HK-2 (cell line): ENCODE measurements at regions not wholly inside any gene's neighbourhood (a gene's known extent, or its start where the extent isn't known, plus 50 kb on each side); places are given as distances from the start of the nearest gene placed in this dataset.
A peak's percentile ranks its signal among the peaks of the same experiment; 100 is the strongest.

ENCODE experiments used
- DNase-seq: peaks from one replicate; pipeline ENCODE4 v3.0.0-alpha.2; 2018; ENCODE audit not compliant: unreplicated experiment

DNA sequence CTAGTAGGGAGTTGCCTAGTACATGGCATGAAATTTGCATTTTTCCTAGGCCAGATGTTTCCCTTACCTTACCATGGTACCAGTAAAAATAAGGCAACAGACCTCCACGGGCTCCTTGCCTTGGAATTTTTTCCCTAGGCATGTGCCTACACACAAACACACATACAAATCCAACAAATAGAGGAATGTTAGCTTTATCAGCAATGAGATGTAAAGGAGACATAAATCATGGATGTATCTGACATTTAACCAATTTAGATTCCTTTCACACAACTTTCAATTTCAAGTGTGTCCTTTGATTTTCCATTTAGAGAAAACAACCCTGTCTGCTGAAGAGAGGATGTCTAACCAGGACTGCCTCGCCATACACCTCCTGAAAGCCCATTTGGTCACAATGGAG lies 209.7 kb upstream of the SP4 start:
- DNase-seq: no peak

DNA sequence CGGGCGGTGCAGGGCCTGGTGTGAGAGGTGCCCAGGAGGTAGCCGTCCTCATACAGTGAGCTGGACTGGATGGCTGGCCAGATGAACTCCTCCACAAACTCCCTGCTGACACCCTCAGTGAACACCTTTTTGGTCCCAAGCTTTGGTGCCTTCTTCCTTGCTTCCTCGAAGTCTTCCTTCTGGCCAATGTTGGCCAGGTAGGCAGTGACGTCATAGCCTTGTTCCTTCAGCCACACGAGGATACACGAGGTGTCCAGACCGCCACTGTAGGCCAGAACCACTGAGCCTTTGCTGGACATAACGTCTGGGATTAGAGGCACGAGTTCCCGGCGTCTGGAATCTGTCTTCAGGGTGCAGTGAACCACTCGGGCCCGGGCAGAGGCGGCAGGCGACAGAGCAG lies 206.8 kb upstream of the SP4 start:
- no peak for DNase-seq

- no peak for DNase-seq
Measured at GRCh38 chr7:21238400-21239116, 189.3 kb upstream of the SP4 start.

DNA sequence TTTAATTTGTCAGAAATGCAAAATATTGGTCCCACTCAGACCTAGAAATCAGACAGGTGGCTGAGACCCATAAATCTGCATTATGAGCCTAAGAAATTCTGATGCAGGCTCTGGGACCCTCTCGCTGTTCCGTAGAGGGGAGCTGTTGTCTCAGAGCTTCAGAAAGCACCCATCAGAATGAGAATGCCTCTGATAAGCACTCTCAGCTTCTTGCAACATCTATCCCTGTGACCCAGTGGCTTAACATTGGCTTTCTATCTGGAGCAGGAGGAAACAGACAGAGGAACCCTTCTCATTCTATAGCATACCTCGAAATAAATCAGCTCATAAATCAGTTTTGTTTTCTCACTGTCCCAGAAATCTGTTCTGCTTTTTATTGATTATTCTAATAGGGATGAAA lies 184.6 kb upstream of the SP4 start:
- no peak for DNase-seq

DNA sequence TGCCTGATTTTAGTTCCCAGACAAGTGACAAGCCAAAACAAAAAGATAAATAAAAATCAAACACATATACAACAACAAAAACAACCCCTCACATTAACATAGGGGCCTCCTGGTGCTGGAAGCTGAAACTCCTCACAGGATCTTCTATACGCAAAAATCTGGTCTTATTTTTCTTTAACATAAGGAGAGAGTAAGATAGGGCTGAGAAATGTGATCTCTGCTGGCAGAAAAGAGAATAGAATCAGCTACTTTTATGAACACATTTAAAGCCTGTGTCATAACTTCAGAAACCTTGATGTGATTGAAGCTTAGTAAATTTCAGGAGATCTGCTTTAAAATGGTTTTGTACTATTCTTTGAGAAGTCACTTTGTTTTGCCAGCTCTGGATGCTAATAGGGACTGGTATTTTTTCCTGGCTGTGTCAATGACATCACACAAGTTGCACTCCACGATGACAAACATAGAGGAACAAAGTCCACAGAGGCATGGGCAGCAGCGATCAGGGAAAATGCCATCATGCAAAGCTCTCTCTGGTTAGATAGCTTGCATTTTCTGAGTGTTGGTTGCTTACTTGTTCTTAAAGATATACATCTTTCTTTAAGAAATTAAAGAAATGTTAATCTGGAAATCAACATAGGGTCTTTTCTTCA lies 176.6 kb upstream of the SP4 start:
- no peak for DNase-seq

- DNase-seq: peak; percentile 27
Measured at GRCh38 chr7:21253740-21254687, 173.9 kb upstream of the SP4 start.

DNA sequence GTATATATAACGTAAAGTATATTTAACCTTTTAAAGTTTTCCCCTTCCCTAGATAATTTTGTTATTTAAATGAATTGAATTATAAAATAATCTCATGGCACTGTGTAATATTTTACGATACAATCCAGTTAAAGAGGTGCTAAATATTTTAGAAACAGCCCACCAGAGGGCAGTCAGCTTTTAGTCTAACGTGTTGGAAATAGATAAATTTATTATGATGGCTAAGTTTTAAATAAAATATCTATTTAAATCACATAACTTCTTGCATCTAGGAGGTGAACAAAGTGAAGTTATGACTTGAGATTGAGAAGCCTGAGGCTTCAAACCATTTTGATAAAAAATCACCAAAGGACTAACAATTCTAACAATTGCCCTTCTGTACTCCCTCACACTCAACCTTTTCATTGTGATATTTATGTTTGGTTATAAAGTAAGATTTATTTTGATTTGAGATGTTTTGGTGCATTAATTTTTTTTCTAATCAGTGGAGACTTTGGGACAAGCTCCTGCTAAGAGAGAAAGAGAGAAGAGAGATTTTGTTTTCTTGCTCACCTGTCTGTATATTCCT lies 171.5 kb upstream of the SP4 start:
- no peak for DNase-seq

DNA sequence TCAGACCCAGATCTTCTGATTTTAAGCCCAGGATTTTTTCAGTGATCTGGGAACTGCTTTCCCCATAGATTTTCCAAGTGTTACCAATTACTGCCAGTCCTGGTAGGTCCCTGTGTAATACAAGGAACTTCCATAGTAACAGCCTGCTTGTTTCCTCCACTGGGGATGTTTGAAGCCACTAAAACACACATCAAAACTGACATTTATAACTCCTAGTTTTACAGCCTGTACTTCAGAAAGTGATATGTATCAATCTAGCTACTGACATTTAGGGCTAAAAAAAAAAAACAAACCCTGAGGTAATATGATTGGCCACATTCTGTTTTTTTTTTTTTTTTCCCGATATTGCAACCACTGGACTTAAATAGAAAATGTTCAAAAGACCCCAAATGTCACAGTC lies 166.9 kb upstream of the SP4 start:
- DNase-seq: no peak

- peak; percentile 24 for DNase-seq
Measured at GRCh38 chr7:21261627-21262594, 166.0 kb upstream of the SP4 start.

DNA sequence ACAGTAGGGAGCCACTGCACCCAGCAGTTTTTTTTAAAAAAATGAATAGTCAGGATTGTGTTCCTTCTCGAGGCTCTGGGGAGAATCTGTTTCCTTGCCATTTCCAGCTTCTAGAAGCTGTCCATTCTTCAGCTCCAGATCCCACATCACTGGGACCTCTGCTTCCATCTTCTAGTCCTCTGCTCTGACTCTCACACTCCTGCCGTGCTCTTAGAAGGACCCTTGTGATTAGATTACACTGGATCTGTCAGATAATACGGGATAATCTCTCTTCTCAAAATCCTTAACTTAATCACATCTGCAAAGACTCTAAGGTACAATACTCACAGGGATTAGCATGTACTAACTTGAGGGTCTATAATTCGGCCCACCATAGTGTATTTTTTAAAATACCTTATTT lies 158.9 kb upstream of the SP4 start:
- DNase-seq: no peak

DNA sequence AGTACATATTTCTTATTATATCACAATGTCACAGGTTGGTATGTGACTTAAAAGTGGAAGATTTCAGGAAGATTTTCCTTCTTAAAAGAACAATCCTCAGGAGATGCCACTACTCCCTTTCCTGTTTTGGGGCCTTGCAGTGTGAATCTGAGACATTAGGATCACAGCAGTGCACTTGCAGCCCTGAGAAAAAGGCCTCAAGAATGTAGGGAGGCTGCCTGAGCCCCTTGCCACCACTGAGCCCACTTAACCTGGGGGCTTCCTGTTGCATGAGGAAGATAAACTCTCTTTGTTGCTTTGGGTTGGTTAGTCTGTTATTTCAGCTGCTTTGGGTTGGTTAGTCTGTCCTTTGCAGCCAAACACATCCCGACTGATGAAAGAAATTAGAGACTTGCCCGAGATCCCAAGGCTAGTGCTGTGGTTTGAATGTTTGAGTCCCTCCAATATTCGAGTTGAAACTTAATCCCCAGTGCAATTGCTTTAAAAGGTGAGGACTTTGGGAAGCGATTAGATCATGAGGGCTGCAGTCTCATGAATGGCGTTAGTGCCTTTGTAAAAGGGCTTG lies 151.3 kb upstream of the SP4 start:
- no peak for DNase-seq

DNA sequence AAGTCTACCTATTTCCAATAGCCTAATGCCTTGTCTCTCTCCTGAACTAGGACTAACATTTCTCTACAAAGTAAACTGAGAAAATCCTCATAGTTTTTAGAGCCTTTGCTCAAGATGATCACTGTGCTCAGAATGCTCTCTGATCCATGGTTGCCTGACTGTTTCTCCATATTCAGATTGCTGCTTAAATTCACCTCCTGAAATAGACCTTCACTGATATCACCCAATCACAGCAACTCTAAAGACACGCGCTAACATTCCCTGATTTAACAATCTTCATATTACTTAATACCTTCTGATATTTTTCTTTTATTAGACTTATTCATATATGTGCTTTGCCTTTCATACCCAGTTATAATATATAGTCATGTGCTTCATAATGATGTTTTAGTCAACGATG lies 148.9 kb upstream of the SP4 start:
- DNase-seq: no peak

GRCh38 chr7:21281193-21281592 lies 146.7 kb upstream of the SP4 start:
- no peak for DNase-seq

- no peak for DNase-seq
Measured at GRCh38 chr7:21293771-21294170, 134.1 kb upstream of the SP4 start.

DNA sequence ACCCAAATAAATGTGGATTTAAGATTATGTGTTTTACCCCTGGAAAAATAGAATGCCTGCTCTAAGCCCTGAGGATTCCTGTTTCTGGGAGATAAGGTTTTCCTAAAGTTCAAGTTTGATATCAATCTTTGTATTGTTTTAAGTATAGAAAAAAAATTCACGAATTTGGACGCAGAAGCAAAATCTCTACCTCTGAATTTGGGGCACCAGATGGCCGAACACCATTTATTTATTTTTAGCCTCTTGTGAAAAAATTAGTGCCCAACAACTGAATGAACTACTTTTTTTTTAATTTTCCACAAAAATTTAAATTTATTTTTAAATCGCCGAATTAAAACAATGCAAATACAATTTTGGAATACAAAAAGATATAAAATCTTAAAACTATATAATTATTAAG lies 128.1 kb upstream of the SP4 start:
- no peak for DNase-seq

- DNase-seq: no peak
Measured at GRCh38 chr7:21300692-21301091, 127.2 kb upstream of the SP4 start.

- DNase-seq: no peak
Measured at GRCh38 chr7:21304808-21305375, 123.0 kb upstream of the SP4 start.

- no peak for DNase-seq
Measured at GRCh38 chr7:21305455-21306235, 122.2 kb upstream of the SP4 start.

DNA sequence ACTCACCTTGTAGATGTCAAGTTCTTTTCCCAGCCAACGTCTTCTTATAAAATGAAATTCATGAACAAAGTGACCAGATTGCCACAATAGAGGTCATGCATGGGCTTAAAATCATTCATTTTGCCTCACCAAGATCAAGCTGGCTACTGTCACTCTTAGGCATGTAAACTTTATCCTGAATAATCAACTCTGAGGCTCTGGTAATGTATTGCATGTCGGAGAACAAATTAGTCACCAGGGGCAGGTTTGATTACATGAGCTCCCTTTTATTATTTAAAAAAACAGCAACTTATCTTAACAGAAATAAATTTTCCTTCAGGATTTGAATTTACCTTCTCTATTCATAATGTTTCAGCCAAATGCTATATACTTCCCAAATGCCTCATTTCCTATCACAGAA lies 112.9 kb upstream of the SP4 start:
- no peak for DNase-seq
